HG02571 (cell line): ENCODE measurements at regions not wholly inside any gene's neighbourhood (a gene's known extent, or its start where the extent isn't known, plus 50 kb on each side); places are given as distances from the start of the nearest gene placed in this dataset.

Experiments used
- ATAC-seq: cut with Tn5 transposase; IDR thresholded peaks from one replicate; pipeline ENCODE4 v1.9.1; 2021; ENCODE audit warnings: mild to moderate bottlenecking, moderate library complexity; ENCODE audit not compliant: unreplicated experiment

DNA sequence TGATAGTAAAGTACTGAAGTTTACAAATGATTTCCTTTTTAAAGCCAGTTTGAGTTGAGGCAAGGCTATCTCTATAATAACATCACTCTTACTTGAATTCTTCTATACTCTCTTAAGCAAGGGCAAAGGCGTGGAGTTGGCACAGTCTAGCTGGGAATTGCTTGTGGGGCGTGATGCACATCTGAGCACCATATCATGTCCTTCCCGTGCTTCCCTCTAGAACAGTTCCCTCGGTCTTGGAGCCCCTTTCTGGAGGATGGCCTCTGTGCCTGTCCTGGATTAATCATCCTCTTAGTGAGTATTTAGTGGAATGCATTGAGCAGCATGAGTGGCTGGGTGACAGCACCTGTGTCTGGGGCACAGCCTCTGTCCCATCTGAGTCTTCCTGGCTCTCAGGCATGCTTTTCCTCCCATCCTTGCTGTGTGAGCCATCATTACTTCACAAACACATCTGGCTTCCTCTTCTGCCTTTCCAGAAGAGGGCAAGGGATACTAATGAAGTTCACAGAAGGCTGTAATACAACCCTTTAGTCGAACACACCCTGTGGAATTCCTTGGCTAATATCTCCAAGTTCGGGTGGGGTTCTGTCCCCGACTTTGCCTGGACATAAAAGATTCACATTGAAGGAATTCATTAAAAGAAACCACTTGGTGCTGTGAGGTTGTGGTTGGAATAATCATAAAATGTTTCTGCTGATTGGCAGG lies 188.2 kb downstream of the FNDC1 start:
- no peak for ATAC-seq

DNA sequence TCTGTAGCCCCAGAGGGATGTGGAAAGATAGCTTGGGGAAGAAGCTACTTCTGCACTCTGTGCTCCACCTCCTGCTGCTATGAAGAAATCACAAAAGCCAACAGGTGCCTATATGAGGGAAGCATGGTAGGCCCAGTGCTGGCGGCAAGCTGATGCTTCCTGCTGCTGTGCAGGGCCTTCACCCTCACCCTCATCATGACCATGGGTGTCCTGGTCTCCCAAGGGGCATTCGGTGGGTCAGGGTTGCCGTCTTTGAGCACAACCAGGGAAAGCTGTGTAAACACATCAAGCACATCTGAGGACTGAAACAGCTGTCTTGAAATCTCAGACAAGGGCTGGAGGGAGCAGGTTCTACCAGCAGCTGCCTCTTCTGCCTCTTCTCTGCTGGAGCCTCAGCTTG lies 184.0 kb downstream of the FNDC1 start:
- no peak for ATAC-seq

DNA sequence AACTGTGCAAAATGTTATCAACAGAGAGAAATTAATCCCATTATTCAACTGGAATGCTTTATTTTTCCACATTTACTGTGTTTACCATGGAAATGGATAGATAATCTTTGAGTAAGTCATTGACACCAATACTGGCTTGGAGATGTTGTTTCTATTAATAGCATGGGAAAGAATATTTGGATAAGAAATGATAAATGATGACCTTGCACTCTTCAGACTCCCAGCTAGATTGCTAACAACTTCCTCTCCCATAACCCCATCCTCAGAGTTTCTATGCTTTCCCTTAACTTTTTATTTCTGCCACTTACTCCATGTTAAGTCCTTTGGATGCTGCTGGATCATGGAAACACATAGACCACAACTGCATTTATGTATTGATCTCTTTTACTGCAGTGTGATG lies 182.5 kb downstream of the FNDC1 start:
- no peak for ATAC-seq

DNA sequence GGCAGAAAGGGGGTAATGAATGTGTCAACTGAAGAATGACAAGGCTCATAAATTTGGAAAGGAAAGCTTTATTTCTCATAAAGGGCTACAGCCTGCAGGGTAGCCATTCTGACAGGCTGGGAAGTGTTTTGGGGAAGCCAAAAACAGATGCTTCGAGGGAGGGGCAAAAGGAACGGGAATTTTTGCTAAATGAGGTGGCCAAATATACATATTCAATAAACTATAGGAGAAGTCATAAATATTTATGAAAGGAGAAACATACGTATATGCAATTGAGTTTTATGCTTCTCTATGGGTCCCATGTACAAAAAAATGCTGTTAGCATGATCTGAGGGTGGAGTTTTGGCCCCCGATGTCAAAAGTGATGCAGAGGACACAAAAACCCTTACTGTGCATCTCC lies 180.7 kb downstream of the FNDC1 start:
- ATAC-seq = no peak

DNA sequence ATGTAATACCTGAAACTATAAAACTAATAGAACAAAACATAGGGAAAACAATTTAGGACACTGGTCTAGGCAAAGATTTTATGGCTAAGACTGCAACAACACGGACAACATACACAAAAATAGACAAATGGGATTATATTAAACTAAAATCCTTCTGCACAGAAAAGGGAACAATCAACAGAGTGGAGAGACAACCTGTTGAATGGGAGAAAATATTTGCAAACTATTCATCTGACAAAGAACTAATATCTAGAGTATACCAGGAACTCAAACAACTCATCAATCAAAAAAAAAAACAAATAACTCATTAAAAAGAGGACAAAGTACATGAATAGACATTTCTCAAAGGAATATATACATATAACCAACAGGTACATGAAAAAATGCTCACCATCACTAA lies 174.5 kb downstream of the FNDC1 start:
- ATAC-seq = no peak

DNA sequence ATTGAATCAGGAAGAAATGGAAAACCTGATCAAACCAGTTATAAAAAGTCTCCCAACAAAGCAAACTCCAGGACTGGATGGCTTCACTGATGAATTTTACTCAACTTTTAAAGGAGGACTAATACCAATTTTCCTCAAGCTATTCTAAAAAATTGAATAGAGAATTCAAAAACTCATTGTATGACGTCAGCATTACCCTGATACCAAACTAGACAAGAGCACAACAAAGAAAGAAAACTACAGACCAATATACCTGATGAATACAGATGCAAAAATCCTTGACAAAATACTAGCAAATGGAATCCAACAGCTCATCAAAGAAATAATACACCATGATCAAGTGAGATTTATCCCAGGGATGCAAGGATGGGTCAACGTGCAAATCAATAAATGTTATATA lies 172.9 kb downstream of the FNDC1 start:
- ATAC-seq = no peak

DNA sequence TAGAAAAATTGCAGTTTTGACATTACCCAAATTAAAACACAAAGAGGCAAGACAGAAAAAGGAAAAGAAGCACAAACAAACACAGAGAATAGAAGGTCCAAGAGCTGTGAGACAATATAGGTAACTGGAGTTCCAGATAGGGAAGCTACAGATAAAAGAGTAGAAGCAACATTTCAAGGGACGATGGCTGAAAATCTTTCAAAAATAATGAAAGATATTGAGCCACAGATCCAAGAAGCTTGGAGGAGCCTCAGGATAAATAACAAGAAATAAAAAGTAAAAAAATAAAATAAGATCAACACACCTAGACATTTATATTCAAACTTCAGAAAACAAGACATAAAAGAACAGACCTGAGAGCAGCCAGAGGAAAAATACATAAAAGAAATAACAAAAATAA lies 164.9 kb downstream of the FNDC1 start:
- no peak for ATAC-seq

DNA sequence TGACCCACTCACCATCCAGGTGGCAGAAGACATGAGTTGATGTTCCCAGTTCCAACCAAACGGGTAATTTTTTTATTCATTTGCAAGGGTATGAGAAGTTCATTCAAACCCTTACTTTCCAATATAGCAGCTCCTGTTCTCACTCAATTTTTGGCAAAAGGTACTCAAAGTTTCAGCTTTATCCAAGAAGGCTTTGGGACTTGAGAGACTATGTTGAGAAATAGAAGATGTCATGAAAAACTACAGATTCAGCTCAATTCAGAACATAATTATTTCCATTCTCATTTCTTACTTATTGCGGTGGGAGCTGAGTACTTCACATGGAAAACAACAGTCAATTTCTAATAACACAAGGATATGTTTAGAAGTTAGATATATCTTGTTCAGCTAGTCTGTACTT lies 162.3 kb downstream of the FNDC1 start:
- no peak for ATAC-seq

DNA sequence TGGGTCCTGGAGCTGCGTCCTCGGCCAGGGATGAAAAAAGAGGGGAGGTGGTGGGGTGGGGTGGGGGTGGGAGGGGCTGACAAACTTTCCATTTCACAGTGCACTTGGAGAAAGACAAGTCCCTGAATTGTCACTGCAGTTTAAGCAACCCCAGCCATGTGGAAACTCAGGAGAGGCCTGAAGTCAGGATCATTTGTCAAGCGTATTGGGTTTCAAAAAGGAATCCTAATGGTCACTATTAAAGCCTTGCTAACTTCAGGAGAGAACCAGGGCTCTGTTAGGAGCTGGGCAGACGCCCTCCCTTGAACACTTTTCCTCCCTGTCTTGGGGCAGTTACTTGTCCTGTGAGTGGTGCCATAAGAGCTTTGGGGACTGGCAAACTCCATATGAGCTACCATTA lies 159.9 kb downstream of the FNDC1 start:
- no peak for ATAC-seq

DNA sequence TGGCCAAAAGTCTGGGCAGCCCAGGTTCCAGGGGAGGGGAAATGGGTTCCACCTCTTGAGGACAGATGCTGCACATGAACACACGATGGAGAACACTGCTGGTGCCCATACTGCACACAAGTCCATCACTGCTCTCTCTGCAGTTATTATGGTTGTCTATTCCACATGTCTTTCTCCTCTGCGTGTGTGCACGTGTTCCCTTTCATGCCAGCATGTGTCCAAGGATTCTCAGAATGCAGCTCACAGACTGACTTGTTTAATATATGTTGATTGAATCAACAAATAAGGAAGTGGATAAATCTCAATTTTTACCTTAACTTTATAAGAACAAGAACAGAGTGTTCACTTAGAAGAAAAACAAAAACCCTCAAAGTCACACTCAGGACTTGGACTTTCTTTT lies 158.9 kb downstream of the FNDC1 start:
- ATAC-seq = no peak

DNA sequence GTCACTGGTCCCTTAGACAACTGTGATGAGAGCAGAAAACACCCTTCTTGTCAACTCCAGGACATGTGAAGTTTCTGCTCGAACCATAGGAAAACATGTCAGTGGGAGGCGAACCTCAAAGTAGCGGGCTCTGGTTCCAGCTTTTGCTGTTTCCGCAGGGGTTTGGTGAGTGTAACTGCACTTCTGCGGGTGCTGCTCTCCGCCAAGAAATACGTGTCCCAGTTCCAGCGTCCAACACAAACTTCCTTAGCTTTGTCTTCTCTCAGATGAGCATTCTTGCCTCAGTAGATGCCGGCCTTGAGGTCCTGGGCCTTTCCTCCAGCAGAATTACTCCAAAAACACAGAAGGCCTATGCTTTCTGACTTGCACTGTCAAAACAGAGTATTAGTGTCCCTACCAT lies 156.3 kb downstream of the FNDC1 start:
- no peak for ATAC-seq

DNA sequence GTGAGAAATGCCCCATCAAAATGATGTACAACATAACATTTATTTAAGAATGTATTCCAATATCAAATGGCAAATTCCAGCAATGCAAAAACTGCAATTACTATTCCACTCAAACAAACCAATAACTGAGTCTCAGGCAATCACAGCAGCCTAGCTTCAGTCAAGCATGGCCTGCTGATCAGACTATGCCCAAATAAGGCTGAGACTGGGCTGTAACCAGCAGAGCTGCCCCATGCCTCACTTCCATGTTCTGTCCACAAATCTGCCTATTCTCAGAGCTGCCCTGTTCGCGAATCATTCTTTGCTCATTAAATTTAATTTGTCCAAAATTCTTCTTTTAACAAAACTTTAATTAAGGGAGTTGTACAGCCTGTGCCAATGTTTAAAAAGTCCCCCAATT lies 155.4 kb downstream of the FNDC1 start:
- ATAC-seq = no peak
